ENCODE measurements at regions not wholly inside any gene's neighbourhood (a gene's known extent, or its start where the extent isn't known, plus 50 kb on each side); places are given as distances from the start of the nearest gene placed in this dataset.

GRCh38 chr4:24243641-24244040 is 340.7 kb downstream of the DHX15 start:
- no peak for TF ChIP-seq CTCF (IDR thresholded peaks at IDR 0.05)
- TF ChIP-seq POLR2A (IDR thresholded peaks at IDR 0.05) = no peak
